GM12864 (cell line): ENCODE measurements at regions not wholly inside any gene's neighbourhood (a gene's known extent, or its start where the extent isn't known, plus 50 kb on each side); places are given as distances from the start of the nearest gene placed in this dataset.

Experiments
- DNase-seq: peaks from one replicate; pipeline ENCODE4 v3.0.0-alpha.2; 2011; ENCODE audit warnings: low read depth
- H3K4me3 ChIP-seq: 2 replicates; pipeline ENCODE4 v1.5.1; 2011; ENCODE audit warnings: mild to moderate bottlenecking, low read depth, low read length, control low read depth
- TF ChIP-seq, protein P1 (sequence below): IDR thresholded peaks from 2 replicates; pipeline ENCODE4 v1.5.1; 2011; ENCODE audit warnings: low read depth, mild to moderate bottlenecking, moderate library complexity, low read length, control low read depth, inconsistent platforms; ENCODE audit errors: missing control alignments

DNA sequence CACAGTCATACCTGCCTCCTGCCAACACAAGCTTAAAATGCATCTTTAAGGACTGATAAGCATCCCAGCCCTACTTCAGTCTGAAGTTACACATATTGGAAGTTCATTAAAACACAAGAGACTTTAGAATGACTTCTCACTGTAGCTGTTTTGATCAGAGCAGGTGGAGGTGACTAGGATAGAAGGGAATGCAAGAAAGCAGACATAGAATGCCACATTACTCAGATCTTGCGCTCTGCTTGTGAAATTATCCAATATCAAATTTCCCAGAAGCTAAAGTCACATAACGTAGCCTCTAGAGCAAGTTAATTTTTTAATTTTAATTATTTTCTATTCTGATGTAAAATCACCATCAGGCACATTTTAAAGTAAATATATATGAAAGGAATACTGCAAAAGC lies 306.5 kb downstream of the PLOD2 start:
- TF ChIP-seq, protein P1, sequence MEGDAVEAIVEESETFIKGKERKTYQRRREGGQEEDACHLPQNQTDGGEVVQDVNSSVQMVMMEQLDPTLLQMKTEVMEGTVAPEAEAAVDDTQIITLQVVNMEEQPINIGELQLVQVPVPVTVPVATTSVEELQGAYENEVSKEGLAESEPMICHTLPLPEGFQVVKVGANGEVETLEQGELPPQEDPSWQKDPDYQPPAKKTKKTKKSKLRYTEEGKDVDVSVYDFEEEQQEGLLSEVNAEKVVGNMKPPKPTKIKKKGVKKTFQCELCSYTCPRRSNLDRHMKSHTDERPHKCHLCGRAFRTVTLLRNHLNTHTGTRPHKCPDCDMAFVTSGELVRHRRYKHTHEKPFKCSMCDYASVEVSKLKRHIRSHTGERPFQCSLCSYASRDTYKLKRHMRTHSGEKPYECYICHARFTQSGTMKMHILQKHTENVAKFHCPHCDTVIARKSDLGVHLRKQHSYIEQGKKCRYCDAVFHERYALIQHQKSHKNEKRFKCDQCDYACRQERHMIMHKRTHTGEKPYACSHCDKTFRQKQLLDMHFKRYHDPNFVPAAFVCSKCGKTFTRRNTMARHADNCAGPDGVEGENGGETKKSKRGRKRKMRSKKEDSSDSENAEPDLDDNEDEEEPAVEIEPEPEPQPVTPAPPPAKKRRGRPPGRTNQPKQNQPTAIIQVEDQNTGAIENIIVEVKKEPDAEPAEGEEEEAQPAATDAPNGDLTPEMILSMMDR: no peak
- no peak for DNase-seq
- H3K4me3 ChIP-seq: no peak overlapping the region

DNA sequence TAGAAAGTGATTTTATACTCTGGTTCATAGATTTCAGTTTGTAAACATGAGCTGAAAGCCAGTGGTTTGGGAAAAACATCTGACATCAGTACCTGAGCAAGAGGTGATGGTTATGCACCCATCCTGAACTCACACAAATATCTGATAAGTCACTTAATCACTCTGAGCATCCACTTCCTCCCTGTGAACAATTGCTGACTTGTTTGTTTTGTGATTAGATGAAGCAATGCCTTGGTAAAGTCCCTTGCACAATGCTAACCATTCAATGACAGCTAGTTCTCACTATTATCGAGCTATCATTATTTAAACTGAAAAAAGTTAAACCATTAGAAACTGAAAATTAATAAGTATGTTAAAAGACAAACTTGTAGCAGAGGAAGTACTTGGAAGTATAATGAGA lies 303.0 kb downstream of the PLOD2 start:
- no peak for DNase-seq
- H3K4me3 ChIP-seq: no peak overlapping the region
- TF ChIP-seq, protein P1: no peak

DNA sequence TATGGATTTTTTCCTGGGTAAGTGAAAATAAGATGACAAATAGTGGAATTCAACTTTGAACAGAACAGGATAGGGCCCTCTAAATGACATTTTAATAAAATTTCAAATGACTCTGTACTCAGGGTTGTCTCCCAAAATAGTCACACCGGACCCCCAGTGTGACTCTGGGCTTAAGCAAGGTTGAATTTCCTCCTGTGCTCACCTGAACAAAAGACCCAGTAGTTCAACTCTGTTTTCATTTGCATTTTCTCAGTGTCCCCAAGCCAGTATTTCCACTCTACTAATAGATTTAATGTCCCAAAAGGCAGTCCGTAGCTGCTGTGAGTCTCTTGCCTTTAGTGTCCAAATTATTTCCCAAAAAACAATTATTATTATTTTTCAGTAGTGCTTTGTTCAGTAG lies 296.6 kb downstream of the PLOD2 start:
- TF ChIP-seq, protein P1: no peak
- no peak for DNase-seq
- no peak overlapping the region for H3K4me3 ChIP-seq

DNA sequence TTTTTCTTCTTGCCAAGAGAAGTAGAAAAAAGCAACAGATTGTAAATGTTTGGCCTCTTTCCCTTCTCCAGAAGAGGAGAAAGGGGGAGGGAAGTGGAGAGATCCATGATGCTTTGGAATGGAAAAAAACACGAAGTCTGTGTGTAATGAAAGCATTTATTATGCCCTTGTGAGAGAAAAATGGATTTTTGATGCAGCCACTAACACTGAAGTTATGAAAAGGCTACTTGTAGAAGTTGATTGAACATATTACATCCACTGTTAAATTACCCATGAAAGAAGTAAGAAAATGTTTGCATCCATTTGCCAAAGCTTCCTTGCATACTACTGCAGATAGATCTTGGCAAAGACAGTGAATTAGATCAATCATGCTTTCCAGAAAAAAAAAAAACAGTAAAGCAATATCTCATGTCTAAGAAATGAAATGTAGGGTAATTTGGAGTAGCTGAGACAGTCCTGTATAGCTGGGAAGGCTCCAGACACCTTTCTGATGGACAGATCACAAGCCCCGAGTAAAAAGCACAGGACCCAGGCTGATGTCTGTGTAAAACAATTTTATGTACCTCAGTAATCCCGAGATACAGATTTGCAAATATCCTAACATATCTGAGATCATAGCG lies 295.5 kb downstream of the PLOD2 start:
- TF ChIP-seq, protein P1: no peak
- H3K4me3 ChIP-seq: no peak overlapping the region
- no peak for DNase-seq

DNA sequence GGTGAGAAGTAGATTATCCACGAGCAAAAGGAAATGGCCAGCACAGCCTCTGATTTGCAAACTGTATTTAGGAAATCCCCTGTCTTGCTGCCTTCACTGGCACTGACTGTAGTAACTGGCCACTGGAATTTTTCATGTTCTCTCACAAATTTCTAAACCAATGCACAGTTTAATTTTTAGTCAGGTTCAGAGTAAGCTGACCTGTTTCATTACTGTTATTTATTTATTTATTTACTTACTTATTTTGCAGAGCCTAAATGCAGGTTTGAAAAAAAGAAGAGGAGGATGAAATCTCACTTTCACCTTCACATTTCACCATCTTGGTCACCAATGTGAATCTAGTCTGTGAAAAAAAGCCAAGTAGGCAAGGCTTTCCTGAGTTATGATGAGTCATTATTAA lies 291.0 kb downstream of the PLOD2 start:
- no peak for DNase-seq
- H3K4me3 ChIP-seq: no peak overlapping the region
- TF ChIP-seq, protein P1: no peak

DNA sequence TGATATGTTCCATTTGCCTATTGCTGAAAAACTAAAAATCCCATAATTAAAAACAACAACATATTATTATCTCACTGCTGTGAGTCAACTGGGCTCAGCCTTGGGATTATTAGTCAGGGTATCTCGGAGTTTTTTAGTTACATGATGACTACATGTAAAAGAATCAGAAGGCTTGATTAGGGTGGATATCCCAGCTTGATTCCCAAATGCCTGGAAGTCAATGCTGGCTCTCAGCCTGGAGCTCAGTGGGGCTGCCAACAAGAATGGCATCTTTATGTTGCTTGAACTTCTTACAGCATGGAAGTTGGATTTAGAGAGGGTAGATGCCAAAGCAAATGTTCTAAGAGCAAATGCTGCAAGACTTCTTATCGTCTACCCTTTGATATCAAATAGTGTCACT lies 278.5 kb downstream of the PLOD2 start:
- DNase-seq: no peak
- no peak overlapping the region for H3K4me3 ChIP-seq
- TF ChIP-seq, protein P1: no peak

DNA sequence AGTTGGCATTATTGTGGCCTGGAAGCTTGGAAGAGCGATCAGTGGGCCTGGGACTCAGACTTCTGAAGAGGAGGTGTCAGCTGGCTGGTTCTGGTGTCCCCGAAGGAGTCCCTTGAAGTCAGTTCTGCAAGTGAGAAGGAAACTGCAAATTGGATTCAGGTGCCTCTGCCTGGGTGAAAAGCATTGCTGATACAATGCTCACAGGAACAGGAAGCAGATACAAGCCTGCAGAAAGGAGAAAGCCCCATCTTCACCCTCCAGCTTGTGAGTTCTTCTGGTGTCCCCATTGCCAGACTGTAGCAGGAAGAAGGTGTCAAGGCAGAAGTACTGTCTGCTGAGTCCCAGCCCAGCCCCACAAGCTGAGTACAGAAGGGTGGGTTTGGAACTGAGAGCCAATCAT lies 271.3 kb downstream of the PLOD2 start:
- no peak overlapping the region for H3K4me3 ChIP-seq
- DNase-seq: no peak
- TF ChIP-seq, protein P1: no peak
